IPS-18c (cell line): ENCODE measurements at regions not wholly inside any gene's neighbourhood (a gene's known extent, or its start where the extent isn't known, plus 50 kb on each side); places are given as distances from the start of the nearest gene placed in this dataset.
A peak's percentile ranks its signal among the peaks of the same experiment; 100 is the strongest.
"Not testable (repeated sequence)": the region's sequence is repeated elsewhere in the genome, so short reads cannot be mapped to it uniquely, and the experiment has no call there.

Experiments used
- H3K4me3 ChIP-seq: 2 replicates; pipeline ENCODE4 v1.7.0; 2013; ENCODE audit warnings: low read depth, mild to moderate bottlenecking, low read length, moderate library complexity; ENCODE audit not compliant: insufficient read depth
- H3K9me3 ChIP-seq: one replicate; pipeline ENCODE4 v1.6.1; 2013; ENCODE audit warnings: mild to moderate bottlenecking, low read length, moderate library complexity; ENCODE audit not compliant: control insufficient read depth, insufficient read depth

- Histone ChIP-seq H3K4me3 (no peak overlapping the region), H3K9me3 (no peaks in the 10 kb centered on the region)
Measured at GRCh38 chr1:61028136-61028535, 54.2 kb upstream of the NFIA start.

DNA sequence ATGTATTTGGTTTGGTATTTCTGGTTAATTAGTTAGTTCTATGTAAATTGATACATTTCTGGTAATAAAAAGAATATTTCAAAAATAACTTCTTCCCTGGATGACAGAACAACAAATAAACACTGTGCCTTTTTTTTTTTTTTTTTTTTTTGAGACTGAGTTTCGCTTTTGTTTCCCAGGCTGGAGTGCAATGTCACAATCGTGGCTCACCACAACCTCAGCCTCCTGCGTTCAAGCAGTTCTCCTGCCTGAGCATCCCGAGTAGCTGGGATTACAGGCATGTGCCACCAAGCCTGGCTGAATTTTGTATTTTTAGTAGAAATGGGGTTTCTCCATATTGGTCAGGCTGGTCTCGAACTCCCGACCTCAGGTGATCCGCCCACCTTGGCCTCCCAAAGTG lies 64.3 kb upstream of the NFIA start:
- not testable (repeated sequence) for H3K4me3 ChIP-seq, H3K9me3 ChIP-seq

GRCh38 chr1:61017651-61018050 lies 64.7 kb upstream of the NFIA start:
- no peak overlapping the region for H3K4me3 ChIP-seq
- H3K9me3 ChIP-seq, result no peaks in the 10 kb centered on the region

GRCh38 chr1:61013946-61014667 lies 68.3 kb upstream of the NFIA start:
- no peak overlapping the region for H3K4me3 ChIP-seq

GRCh38 chr1:61013189-61013945 lies 69.0 kb upstream of the NFIA start:
- Histone ChIP-seq H3K4me3 (no peak overlapping the region), H3K9me3 (no peaks in the 10 kb centered on the region)

More at GRCh38 chr1:61013946-61014667, 68.3 kb upstream of the NFIA start:
- no peaks in the 10 kb centered on the region for H3K9me3 ChIP-seq

GRCh38 chr1:61012341-61012761 lies 70.0 kb upstream of the NFIA start:
- H3K9me3 ChIP-seq, result no peaks in the 10 kb centered on the region
- no peak overlapping the region for H3K4me3 ChIP-seq

GRCh38 chr1:61011561-61012263 lies 70.6 kb upstream of the NFIA start:
- no peak overlapping the region for H3K4me3 ChIP-seq
- no peaks in the 10 kb centered on the region for H3K9me3 ChIP-seq

DNA sequence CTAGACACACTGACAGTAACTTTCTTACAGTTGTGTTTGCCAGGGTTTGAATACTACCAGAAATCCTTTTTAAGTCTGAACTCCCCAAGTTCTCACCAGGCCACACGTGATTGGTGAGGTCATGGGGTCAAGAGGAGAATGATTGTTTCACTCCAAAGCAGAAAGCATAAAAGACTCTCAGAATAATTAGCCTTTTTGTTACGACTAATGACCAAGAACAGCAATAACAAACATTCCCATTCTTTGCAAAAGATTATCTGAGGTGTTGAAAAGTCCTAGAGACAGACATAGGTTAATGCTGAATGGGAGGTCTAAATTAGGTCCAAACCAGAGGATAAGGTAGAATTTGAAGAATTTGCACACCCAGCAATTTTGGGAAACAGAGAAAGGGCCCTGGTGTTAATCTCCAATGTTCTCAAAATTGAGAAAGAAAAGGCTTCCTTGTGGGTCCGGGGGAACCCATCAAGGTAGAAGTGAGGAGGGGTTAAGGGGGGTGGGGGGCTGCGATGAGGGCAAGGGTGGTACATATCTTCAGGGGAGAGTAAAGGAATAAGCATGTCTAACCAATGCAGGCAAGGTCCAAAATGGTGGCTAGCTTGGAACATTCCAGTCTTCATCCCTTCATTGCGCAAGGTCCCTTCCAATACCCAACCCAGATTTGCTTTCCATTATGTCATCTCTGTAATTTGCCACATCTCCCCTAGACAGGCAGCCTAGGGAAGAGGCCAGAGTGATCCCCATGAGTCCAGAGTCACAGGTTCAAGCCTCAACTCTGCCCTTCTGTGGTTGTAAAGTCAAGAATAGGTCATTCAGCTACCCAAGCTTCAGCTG lies 74.6 kb upstream of the NFIA start:
- no peak overlapping the region for H3K4me3 ChIP-seq

GRCh38 chr1:61005614-61006580 lies 76.5 kb upstream of the NFIA start:
- H3K9me3 ChIP-seq, result no peaks in the 10 kb centered on the region
- H3K4me3 ChIP-seq, result 0 out of 2 replicates have a peak overlapping the region, but pooled peaks have one; percentile 0

More for the DNA sequence above, 74.6 kb upstream of the NFIA start:
- no peaks in the 10 kb centered on the region for H3K9me3 ChIP-seq

DNA sequence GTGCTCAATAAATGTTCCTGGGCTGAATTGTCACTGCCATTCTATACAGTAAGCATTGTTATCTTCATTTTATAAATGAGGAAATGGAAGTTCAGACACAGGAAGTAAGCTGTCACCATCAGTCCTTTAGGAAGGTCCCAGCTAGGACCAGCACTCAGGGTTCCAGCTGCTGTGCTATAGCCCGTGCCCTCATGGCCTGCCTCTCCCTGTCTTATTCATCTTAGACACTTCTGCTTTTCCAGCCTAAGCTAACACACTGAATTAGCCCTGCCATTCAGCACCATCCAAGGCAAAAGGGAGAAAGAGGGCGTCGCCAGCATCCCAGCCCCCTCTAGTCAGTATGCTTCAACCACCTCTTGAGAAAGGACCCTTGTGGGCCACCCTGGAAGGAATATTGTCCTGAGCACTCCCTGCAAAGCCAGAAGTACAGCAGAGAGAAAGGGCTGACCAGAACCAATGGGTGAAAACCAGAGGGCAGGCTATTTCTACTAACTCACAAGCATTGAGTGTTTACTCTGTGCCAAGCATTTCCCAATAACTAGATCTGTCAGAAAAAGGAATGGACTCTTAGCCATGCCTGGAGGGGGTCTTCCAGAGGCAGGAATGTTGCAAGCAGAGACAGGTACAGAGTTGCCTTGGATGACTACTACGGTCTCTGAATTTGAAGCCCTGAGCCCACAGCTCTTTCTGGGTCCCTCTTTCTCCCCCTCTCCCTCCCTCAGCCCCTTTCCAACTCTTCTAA lies 77.9 kb upstream of the NFIA start:
- H3K4me3 ChIP-seq, result no peak overlapping the region
- no peaks in the 10 kb centered on the region for H3K9me3 ChIP-seq

DNA sequence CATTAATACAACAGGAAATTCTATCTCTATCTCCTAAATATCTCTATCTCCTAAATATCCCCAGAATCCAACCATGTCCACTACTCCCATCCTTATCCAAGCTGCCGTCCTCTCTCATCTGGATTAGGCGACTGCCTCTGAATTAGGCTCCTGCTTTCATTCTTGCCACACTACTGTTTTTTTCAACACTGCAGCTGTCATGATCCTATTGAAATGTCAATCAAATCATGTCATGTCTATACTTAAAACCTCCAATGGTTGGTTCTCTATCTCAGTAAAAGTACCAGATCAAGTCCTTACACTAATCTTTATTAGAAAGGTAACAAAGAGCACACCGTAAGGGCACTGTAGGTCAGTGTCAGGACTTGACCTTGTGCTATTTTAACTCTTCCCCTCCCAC lies 82.0 kb upstream of the NFIA start:
- Histone ChIP-seq H3K4me3 (no peak overlapping the region), H3K9me3 (no peaks in the 10 kb centered on the region)

- Histone ChIP-seq H3K9me3 (no peaks in the 10 kb centered on the region), H3K4me3 (no peak overlapping the region)
Measured at GRCh38 chr1:60998786-60999185, 83.6 kb upstream of the NFIA start.

- H3K4me3 ChIP-seq, result no peak overlapping the region
Measured at GRCh38 chr1:60994828-60995492, 87.4 kb upstream of the NFIA start.

GRCh38 chr1:60994369-60994768 lies 88.0 kb upstream of the NFIA start:
- H3K9me3 ChIP-seq, result peaks cover 2% of the 10 kb centered on the region
- H3K4me3 ChIP-seq, result no peak overlapping the region

More at GRCh38 chr1:60994828-60995492, 87.4 kb upstream of the NFIA start:
- H3K9me3 ChIP-seq, result peaks cover 2% of the 10 kb centered on the region

DNA sequence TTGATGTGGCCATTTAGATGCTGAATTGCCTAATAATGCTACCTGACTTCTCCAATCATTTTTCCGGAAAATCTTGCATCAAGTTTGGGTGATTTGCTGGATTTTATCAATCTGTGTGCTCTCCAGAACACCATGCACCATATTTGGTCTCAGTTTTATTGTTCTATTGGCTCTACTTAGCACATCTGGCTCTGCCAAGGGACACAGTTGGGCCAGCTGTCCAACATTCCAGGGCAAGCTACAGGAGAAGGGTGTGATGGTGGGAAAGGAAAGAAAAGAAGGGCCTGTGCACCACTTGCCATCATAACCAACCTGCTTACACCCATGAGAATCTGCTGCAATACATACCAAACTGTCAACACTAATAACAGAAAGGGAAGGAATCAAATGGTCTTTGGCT lies 90.2 kb upstream of the NFIA start:
- peaks cover 2% of the 10 kb centered on the region for H3K9me3 ChIP-seq
- H3K4me3 ChIP-seq, result no peak overlapping the region
